ENCODE measurements at regions not wholly inside any gene's neighbourhood (a gene's known extent, or its start where the extent isn't known, plus 50 kb on each side); places are given as distances from the start of the nearest gene placed in this dataset.

DNA sequence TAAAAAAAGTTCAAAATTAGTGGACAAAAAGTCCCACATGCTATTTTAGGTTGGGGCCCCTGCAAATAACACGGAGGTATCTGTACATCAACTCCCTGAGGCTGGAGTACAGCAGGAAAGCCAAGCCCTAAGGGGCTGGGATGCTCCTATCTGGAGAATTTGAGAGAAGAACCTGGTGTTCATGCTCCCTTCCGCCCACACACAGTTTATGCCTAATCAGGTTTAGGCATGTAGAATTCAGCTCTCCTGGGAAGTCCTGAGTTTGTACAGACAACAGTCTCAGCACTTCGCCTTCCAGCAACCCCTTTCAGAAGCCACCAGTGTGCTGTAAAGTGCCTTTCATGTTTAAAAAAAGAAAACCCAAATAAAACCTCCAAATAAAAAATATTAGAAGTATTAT is 237.3 kb upstream of the GRIP1 start:
- Histone ChIP-seq H3K27me3 (ENCODE audit: control insufficient read depth, insufficient read depth, low read length) (no peaks in the 10 kb centered on the region), H3K4me3 (ENCODE audit: low read depth, low read length) (no peak overlapping the region), H3K27ac (ENCODE audit: low read depth, low read length) (no peak overlapping the region), H3K4me1 (ENCODE audit: control insufficient read depth, insufficient read depth, low read length) (no peaks in the 10 kb centered on the region), H3K9me3 (ENCODE audit: control insufficient read depth, insufficient read depth, low read length) (peaks cover 4% of the 10 kb centered on the region), H3K36me3 (ENCODE audit: control insufficient read depth, insufficient read depth, low read length) (no peaks in the 10 kb centered on the region)
- 90% methylated on average over 2 of the region's 3 CpGs for WGBS (ENCODE audit: insufficient coverage)
- DNase-seq (ENCODE audit: low read depth in 4 of 6, low spot score in 6 of 6): no peak

DNA sequence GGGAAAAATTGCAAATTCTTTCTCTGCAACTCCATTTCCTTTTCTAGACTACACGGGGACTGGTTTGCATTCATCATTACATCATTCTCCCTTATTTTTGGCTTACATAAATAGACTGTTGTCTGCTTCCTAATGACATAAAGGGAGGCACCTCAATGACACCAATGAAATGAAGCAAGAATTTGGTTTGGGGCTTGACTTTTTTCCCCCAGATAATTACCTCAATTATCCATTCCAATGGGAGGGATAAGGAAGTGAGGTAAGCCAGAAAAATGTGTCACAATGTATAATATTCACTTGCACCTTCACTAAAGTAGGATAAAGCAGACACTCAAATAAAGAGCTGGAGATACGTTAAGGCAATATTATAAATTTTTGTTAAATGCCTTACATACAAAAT is 240.6 kb upstream of the GRIP1 start:
- Histone ChIP-seq H3K4me3 (ENCODE audit: low read depth, low read length) (no peak overlapping the region), H3K4me1 (ENCODE audit: control insufficient read depth, insufficient read depth, low read length) (no peaks in the 10 kb centered on the region), H3K9me3 (ENCODE audit: control insufficient read depth, insufficient read depth, low read length) (no peaks in the 10 kb centered on the region), H3K36me3 (ENCODE audit: control insufficient read depth, insufficient read depth, low read length) (no peaks in the 10 kb centered on the region), H3K27me3 (ENCODE audit: control insufficient read depth, insufficient read depth, low read length) (no peaks in the 10 kb centered on the region), H3K27ac (ENCODE audit: low read depth, low read length) (no peak overlapping the region)
- WGBS (ENCODE audit: insufficient coverage): no CpG with 5 or more reads among the region's 2 CpGs
- DNase-seq (ENCODE audit: low read depth in 4 of 6, low spot score in 6 of 6): no peak

DNA sequence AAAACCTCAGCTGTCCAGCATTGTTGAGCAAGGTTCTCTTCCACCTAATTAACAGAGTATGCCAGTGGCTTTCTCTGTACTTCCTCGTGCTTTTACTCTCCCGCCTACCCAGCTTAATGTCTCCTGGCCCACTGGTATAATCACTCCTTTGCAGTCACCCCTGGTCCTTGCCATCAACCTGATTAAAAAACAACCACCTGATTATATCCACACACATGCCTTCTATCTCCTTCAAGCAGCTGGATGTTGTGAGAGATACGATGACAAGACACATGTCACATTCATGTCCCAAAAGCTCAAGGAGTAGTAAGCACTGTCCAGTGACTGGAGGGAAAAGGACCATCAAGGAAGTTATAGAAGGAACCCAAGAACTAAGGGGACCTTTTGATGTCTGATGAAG is 241.3 kb upstream of the GRIP1 start:
- no peak overlapping the region for H3K4me3 ChIP-seq (ENCODE audit: low read depth, low read length)
- no peak for DNase-seq (ENCODE audit: low read depth in 4 of 6, low spot score in 6 of 6)
- no peaks in the 10 kb centered on the region for H3K4me1 ChIP-seq (ENCODE audit: control insufficient read depth, insufficient read depth, low read length)
- H3K36me3 ChIP-seq (ENCODE audit: control insufficient read depth, insufficient read depth, low read length): no peaks in the 10 kb centered on the region
- no peaks in the 10 kb centered on the region for H3K9me3 ChIP-seq (ENCODE audit: control insufficient read depth, insufficient read depth, low read length)
- H3K27ac ChIP-seq (ENCODE audit: low read depth, low read length): no peak overlapping the region
- H3K27me3 ChIP-seq (ENCODE audit: control insufficient read depth, insufficient read depth, low read length): no peaks in the 10 kb centered on the region
- 71% methylated on average over 2 of the region's 3 CpGs for WGBS (ENCODE audit: insufficient coverage)

DNA sequence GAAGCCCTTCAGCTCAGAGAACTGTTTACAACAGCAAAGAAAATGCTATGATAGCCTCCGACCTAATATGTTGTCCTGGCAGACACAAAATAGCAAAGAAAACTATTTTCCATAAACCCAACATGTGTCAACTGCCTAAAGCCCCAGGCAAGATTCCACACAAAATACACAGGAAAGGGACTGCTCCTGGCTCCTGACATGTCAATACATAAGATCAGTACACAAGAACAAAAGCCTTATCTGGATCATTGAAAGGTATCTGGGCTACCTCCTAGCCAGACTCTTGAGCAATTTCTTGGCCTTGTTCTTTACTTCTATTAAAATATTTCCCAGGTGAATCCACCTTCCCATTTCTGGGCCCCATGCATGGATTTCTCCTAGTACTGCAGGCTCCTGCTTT is 242.3 kb upstream of the GRIP1 start:
- no peak for DNase-seq (ENCODE audit: low read depth in 4 of 6, low spot score in 6 of 6)
- no peaks in the 10 kb centered on the region for H3K27me3 ChIP-seq (ENCODE audit: control insufficient read depth, insufficient read depth, low read length)
- WGBS (ENCODE audit: insufficient coverage): no CpG with 5 or more reads among the region's 1 CpG
- no peak overlapping the region for H3K27ac ChIP-seq (ENCODE audit: low read depth, low read length)
- H3K9me3 ChIP-seq (ENCODE audit: control insufficient read depth, insufficient read depth, low read length): no peaks in the 10 kb centered on the region
- no peak overlapping the region for H3K4me3 ChIP-seq (ENCODE audit: low read depth, low read length)
- H3K4me1 ChIP-seq (ENCODE audit: control insufficient read depth, insufficient read depth, low read length): no peaks in the 10 kb centered on the region
- no peaks in the 10 kb centered on the region for H3K36me3 ChIP-seq (ENCODE audit: control insufficient read depth, insufficient read depth, low read length)

DNA sequence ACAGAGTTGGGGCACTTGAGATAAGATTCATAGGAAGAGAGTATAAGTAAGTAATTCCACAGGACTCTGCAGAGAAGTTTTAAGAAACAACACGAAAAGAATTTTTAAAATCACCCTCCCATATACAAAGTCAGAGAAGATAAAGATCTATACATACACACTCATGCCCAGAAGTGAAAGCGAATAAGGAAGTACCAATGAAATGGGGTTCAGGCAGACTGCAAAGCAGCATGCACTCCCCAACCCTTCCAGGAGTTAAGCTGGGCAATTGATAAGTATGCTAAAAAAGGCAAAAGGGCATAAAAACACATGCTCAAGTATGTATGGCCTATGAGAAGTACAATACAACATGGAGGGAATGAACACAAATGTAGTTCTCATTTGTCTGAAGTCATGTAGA is 246.2 kb upstream of the GRIP1 start:
- WGBS (ENCODE audit: insufficient coverage): no CpG with 5 or more reads among the region's 2 CpGs
- no peak for DNase-seq (ENCODE audit: low read depth in 4 of 6, low spot score in 6 of 6)

DNA sequence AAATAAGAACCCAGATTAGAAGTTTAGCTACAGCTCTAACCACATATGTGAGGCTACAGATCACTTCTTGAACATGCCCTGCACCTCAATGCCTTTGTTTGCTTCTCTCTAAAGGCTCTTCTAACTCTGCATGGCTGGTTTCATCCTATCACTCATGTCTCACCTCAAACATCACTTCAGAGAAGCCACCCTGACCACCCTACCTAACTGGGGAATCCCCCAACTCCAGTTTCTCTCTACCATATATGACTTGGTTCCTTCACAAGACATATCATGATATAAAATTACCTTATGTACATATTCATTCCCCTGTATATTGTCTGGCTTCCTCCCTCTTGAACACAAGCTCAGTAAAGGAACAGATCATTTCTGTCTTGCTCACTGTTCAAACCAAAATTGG is 250.2 kb upstream of the GRIP1 start:
- no peak for DNase-seq (ENCODE audit: low read depth in 4 of 6, low spot score in 6 of 6)
- Histone ChIP-seq H3K27me3 (ENCODE audit: control insufficient read depth, insufficient read depth, low read length) (no peaks in the 10 kb centered on the region), H3K9me3 (ENCODE audit: control insufficient read depth, insufficient read depth, low read length) (no peaks in the 10 kb centered on the region), H3K4me3 (ENCODE audit: low read depth, low read length) (no peak overlapping the region), H3K36me3 (ENCODE audit: control insufficient read depth, insufficient read depth, low read length) (no peaks in the 10 kb centered on the region), H3K4me1 (ENCODE audit: control insufficient read depth, insufficient read depth, low read length) (no peaks in the 10 kb centered on the region), H3K27ac (ENCODE audit: low read depth, low read length) (no peak overlapping the region)

More for the DNA sequence above, 246.2 kb upstream of the GRIP1 start:
- Histone ChIP-seq H3K36me3 (ENCODE audit: control insufficient read depth, insufficient read depth, low read length) (no peaks in the 10 kb centered on the region), H3K4me3 (ENCODE audit: low read depth, low read length) (no peak overlapping the region), H3K9me3 (ENCODE audit: control insufficient read depth, insufficient read depth, low read length) (no peaks in the 10 kb centered on the region), H3K27me3 (ENCODE audit: control insufficient read depth, insufficient read depth, low read length) (no peaks in the 10 kb centered on the region), H3K27ac (ENCODE audit: low read depth, low read length) (no peak overlapping the region), H3K4me1 (ENCODE audit: control insufficient read depth, insufficient read depth, low read length) (no peaks in the 10 kb centered on the region)

DNA sequence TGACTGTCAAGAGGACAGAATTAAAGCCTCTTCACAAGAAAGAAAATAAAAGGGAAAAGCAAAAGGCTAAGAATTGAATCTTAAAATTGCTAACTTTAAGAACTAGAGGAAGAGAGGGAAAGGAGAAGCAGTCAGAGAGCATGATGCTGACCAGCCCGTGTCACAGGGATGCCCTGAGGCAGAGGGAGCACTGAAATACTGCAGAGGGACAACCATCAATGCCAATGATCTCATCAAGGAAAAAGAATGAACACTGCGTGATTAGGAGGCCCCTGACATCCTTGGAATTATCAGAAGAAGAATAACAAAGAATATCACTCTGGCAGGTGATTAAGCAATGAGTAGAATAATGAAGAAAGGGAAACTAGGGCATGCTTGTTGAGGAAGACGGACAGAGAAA is 252.2 kb upstream of the GRIP1 start:
- Histone ChIP-seq H3K27ac (ENCODE audit: low read depth, low read length) (no peak overlapping the region), H3K4me3 (ENCODE audit: low read depth, low read length) (no peak overlapping the region), H3K27me3 (ENCODE audit: control insufficient read depth, insufficient read depth, low read length) (no peaks in the 10 kb centered on the region), H3K9me3 (ENCODE audit: control insufficient read depth, insufficient read depth, low read length) (no peaks in the 10 kb centered on the region), H3K4me1 (ENCODE audit: control insufficient read depth, insufficient read depth, low read length) (no peaks in the 10 kb centered on the region), H3K36me3 (ENCODE audit: control insufficient read depth, insufficient read depth, low read length) (no peaks in the 10 kb centered on the region)
- DNase-seq (ENCODE audit: low read depth in 4 of 6, low spot score in 6 of 6): no peak
- WGBS (ENCODE audit: insufficient coverage): 80% methylated on average over 1 of the region's 3 CpGs

DNA sequence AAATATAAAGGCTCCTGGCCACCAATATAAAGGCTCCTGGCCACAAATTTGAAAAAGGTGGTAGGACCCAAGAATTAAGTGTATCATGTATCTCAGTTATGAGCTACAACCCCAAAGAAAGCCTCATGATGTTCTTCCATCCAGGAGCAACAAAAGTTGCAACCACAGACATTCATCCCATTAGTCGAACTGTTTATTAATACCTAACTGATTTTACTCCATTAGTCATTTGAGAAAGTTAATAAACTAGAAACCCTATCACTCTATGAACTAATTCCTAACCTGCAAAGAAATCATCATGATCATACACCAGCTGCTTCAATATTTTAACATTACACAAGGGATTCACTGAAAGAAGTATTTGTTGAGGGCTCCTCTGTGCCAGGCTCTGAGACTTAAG is 253.2 kb upstream of the GRIP1 start:
- Histone ChIP-seq H3K27me3 (ENCODE audit: control insufficient read depth, insufficient read depth, low read length) (no peaks in the 10 kb centered on the region), H3K36me3 (ENCODE audit: control insufficient read depth, insufficient read depth, low read length) (no peaks in the 10 kb centered on the region), H3K4me1 (ENCODE audit: control insufficient read depth, insufficient read depth, low read length) (no peaks in the 10 kb centered on the region), H3K9me3 (ENCODE audit: control insufficient read depth, insufficient read depth, low read length) (no peaks in the 10 kb centered on the region), H3K4me3 (ENCODE audit: low read depth, low read length) (no peak overlapping the region), H3K27ac (ENCODE audit: low read depth, low read length) (no peak overlapping the region)
- no peak for DNase-seq (ENCODE audit: low read depth in 4 of 6, low spot score in 6 of 6)
- WGBS (ENCODE audit: insufficient coverage): no CpG with 5 or more reads among the region's 1 CpG

DNA sequence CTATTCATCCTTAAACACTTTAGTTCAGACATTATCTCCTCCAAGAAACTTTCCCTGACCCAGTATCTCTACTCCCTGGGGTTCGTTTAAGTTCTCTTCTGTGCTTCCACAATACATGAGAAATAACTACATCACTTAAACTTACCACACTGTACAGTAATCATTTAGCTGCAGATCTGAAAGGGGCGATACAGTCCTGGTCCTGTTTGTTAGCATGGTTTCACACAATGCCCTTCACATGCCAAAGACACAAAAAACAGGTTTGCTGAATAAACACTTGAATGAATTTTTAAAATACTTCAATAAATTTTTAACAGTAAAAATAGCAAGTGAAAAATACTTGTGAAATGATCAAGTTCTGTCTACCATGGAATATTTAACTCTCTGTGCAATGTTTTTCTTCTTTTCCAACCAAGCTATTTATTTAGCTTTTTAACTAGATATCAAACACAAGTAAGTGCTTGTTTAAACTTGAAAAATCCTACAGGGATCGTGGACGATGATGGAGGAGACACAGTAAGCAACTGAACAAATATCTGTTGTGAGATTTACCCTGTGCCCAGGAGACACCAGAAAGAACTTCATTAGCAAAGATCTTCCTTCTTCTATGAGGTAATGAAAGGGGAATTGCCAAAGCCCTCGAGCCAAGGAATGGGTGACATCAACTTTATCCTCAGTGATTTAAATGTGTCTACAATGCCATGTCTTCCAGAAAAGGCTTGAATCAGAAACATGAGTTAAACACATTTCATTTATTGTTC is 255.6 kb upstream of the GRIP1 start:
- H3K4me3 ChIP-seq (ENCODE audit: low read depth, low read length): no peak overlapping the region
- H3K9me3 ChIP-seq (ENCODE audit: control insufficient read depth, insufficient read depth, low read length): no peaks in the 10 kb centered on the region
- WGBS (ENCODE audit: insufficient coverage): 47% methylated on average over 3 of the region's 5 CpGs
- no peaks in the 10 kb centered on the region for H3K27me3 ChIP-seq (ENCODE audit: control insufficient read depth, insufficient read depth, low read length)
- H3K36me3 ChIP-seq (ENCODE audit: control insufficient read depth, insufficient read depth, low read length): no peaks in the 10 kb centered on the region
- H3K4me1 ChIP-seq (ENCODE audit: control insufficient read depth, insufficient read depth, low read length): no peaks in the 10 kb centered on the region
- DNase-seq (ENCODE audit: low read depth in 4 of 6, low spot score in 6 of 6): no peak
- H3K27ac ChIP-seq (ENCODE audit: low read depth, low read length): no peak overlapping the region

DNA sequence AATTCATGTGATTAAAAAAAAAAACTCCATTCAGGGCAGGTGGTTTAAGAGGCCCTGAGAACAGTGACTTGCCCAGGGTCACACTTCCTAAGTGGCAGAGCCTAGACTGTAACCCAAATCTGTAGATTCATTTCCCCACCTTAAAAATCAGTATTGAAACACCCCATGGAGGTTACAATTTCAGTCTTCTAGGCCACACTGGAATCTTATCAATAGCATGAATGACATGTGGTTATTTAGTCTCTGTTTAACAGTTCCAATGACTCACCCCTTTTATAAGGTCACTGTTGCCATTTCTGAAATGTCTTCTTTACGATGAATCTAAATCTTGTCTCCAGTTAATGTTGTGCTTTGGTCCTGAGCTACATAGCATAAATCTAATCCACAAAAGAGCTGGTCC is 262.3 kb upstream of the GRIP1 start:
- WGBS (ENCODE audit: insufficient coverage): 83% methylated on average over 1 of the region's 1 CpG
- H3K27ac ChIP-seq (ENCODE audit: low read depth, low read length): no peak overlapping the region
- no peak overlapping the region for H3K4me3 ChIP-seq (ENCODE audit: low read depth, low read length)
- no peaks in the 10 kb centered on the region for H3K36me3 ChIP-seq (ENCODE audit: control insufficient read depth, insufficient read depth, low read length)
- H3K4me1 ChIP-seq (ENCODE audit: control insufficient read depth, insufficient read depth, low read length): no peaks in the 10 kb centered on the region
- H3K9me3 ChIP-seq (ENCODE audit: control insufficient read depth, insufficient read depth, low read length): no peaks in the 10 kb centered on the region
- H3K27me3 ChIP-seq (ENCODE audit: control insufficient read depth, insufficient read depth, low read length): no peaks in the 10 kb centered on the region
- DNase-seq (ENCODE audit: low read depth in 4 of 6, low spot score in 6 of 6): no peak

All from spinal cord (tissue), 9 donors.